SK-N-SH treated with all-trans-retinoic acid at 6 μM for 48 hours (cell line): ENCODE measurements at regions not wholly inside any gene's neighbourhood (a gene's known extent, or its start where the extent isn't known, plus 50 kb on each side); places are given as distances from the start of the nearest gene placed in this dataset.

Experiments
- ATAC-seq: fragments of 200-7000 bp; cut with Tn5 transposase; 3 replicates; pipeline ENCODE4 v1.9.1; 2020; ENCODE audit warnings: mild to moderate bottlenecking, moderate library complexity
- ARNTL ChIP-seq: fragments of 450-650 bp; formaldehyde crosslinking; IDR thresholded peaks from 2 replicates; pipeline ENCODE4 v1.5.0; 2020; ENCODE audit warnings: low read depth, mild to moderate bottlenecking, moderate library complexity, borderline replicate concordance
- BACH2 ChIP-seq: fragments of 250-450 bp; sonication (Bioruptor Pico); IDR thresholded peaks from 2 replicates; pipeline ENCODE4 v1.9.0; 2021; ENCODE audit warnings: mild to moderate bottlenecking, borderline replicate concordance
- CSDC2 ChIP-seq: fragments of 250-450 bp; sonication (Bioruptor Pico); IDR thresholded peaks from 2 replicates; pipeline ENCODE4 v1.5.0; 2020; ENCODE audit warnings: mild to moderate bottlenecking, moderate library complexity
- ESRRG ChIP-seq: fragments of 250-450 bp; sonication (Bioruptor Pico); IDR thresholded peaks from 2 replicates; pipeline ENCODE4 v1.6.1; 2021; ENCODE audit warnings: mild to moderate bottlenecking
- GLIS3 ChIP-seq: fragments of 250-450 bp; sonication (Bioruptor Pico); IDR thresholded peaks from 2 replicates; pipeline ENCODE4 v1.5.0; 2020; ENCODE audit warnings: mild to moderate bottlenecking, moderate library complexity
- OSR1 ChIP-seq: fragments of 250-450 bp; sonication (Bioruptor Pico); IDR thresholded peaks from 2 replicates; pipeline ENCODE4 v1.8.0; 2022; ENCODE audit warnings: moderate library complexity, mild to moderate bottlenecking, inconsistent platforms
- POU6F1 ChIP-seq: fragments of 250-450 bp; sonication (Bioruptor Pico); IDR thresholded peaks from 2 replicates; pipeline ENCODE4 v1.8.0; 2021; ENCODE audit warnings: low read depth, mild to moderate bottlenecking, moderate library complexity, borderline replicate concordance
- PPARA ChIP-seq: fragments of 250-450 bp; sonication (Bioruptor Pico); IDR thresholded peaks from 2 replicates; pipeline ENCODE4 v1.5.0; 2020; ENCODE audit warnings: mild to moderate bottlenecking, borderline replicate concordance
- RARB ChIP-seq: fragments of 250-450 bp; sonication (Bioruptor Pico); IDR thresholded peaks from 2 replicates; pipeline ENCODE4 v1.8.0; 2021; ENCODE audit warnings: mild to moderate bottlenecking, moderate library complexity
- SNAI2 ChIP-seq: fragments of 250-450 bp; sonication (Bioruptor Pico); IDR thresholded peaks from 2 replicates; pipeline ENCODE4 v1.5.0; 2020; ENCODE audit warnings: mild to moderate bottlenecking, moderate library complexity
- TCF4 ChIP-seq: fragments of 250-450 bp; sonication (Bioruptor Pico); IDR thresholded peaks from 2 replicates; pipeline ENCODE4 v1.8.0; 2021; ENCODE audit warnings: mild to moderate bottlenecking, moderate library complexity, borderline replicate concordance
- TOX ChIP-seq: fragments of 250-450 bp; sonication (Bioruptor Pico); IDR thresholded peaks from 2 replicates; pipeline ENCODE4 v1.8.0; 2021; ENCODE audit warnings: mild to moderate bottlenecking, moderate library complexity, borderline replicate concordance
- TSHZ2 ChIP-seq: fragments of 250-450 bp; sonication (Bioruptor Pico); IDR thresholded peaks from 2 replicates; pipeline ENCODE4 v1.5.0; 2020; ENCODE audit warnings: mild to moderate bottlenecking, moderate library complexity
- ZC3H10 ChIP-seq: fragments of 250-450 bp; sonication (Bioruptor Pico); IDR thresholded peaks from 2 replicates; pipeline ENCODE4 v1.5.1; 2021; ENCODE audit warnings: mild to moderate bottlenecking, moderate library complexity
- ZFP3 ChIP-seq: fragments of 250-450 bp; sonication (Bioruptor Pico); IDR thresholded peaks from 2 replicates; pipeline ENCODE4 v1.5.0; 2020; ENCODE audit warnings: mild to moderate bottlenecking, moderate library complexity
- ZFP30 ChIP-seq: fragments of 450-650 bp; formaldehyde crosslinking; IDR thresholded peaks from 2 replicates; pipeline ENCODE4 v1.5.0; 2022; ENCODE audit warnings: mild to moderate bottlenecking, moderate library complexity
- ZNF565 ChIP-seq: fragments of 450-650 bp; formaldehyde crosslinking; conservative IDR thresholded peaks from 2 replicates; pipeline ENCODE4 v1.5.0; 2020; ENCODE audit warnings: low read depth, mild to moderate bottlenecking, moderate library complexity
- ZNF70 ChIP-seq: fragments of 450-650 bp; formaldehyde crosslinking; IDR thresholded peaks from 2 replicates; pipeline ENCODE4 v1.5.0; 2020; ENCODE audit warnings: mild to moderate bottlenecking, moderate library complexity
- ZNF8 ChIP-seq: fragments of 450-650 bp; formaldehyde crosslinking; IDR thresholded peaks from 2 replicates; pipeline ENCODE4 v1.5.0; 2020; ENCODE audit warnings: mild to moderate bottlenecking, moderate library complexity
- TF ChIP-seq, protein P1 (sequence below): fragments of 250-450 bp; sonication (Bioruptor Pico); IDR thresholded peaks from 2 replicates; pipeline ENCODE4 v1.5.1; 2020; ENCODE audit warnings: low read depth, mild to moderate bottlenecking, moderate library complexity
- TF ChIP-seq, protein P2 (sequence below): fragments of 250-450 bp; sonication (Bioruptor Pico); IDR thresholded peaks from 2 replicates; pipeline ENCODE4 v1.5.1; 2021; ENCODE audit warnings: mild to moderate bottlenecking, moderate library complexity

DNA sequence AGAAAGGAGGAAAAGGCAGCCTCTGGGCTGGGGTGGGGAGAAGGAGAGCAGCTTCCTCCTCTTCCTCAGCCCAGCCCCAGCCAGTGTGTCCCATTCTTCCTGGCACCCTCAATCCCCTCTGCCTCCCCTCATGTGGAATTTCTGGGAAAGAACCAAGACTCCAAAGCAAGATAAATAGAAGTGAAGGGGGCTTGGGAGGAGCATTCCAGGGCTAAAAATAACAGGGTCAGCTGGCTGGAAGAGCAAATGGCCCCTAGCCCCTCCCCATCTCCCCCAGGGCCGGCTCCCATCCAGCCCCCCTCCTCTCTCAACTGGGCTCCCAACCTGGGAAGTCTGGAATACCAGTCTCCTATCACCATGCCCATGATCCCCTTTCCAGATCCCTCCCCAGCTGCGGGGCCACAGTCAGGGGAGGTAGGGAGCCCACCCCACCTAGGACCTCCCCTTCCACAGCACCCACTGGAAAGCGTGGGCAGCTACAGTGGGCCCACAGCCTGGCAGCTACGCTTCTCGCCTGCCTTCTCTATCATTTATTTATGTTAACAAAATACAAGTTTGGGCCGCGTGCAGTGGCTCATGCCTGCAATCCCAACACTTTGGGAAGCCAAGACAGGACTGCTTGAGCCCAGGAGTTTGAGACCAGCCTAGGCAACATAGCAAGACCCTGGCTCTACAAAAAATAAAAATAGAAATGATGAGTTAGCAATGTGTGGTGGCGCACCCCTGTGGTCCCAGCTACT, 88.3 kb downstream of the IRF2BPL start:
- no peak for ATAC-seq

DNA sequence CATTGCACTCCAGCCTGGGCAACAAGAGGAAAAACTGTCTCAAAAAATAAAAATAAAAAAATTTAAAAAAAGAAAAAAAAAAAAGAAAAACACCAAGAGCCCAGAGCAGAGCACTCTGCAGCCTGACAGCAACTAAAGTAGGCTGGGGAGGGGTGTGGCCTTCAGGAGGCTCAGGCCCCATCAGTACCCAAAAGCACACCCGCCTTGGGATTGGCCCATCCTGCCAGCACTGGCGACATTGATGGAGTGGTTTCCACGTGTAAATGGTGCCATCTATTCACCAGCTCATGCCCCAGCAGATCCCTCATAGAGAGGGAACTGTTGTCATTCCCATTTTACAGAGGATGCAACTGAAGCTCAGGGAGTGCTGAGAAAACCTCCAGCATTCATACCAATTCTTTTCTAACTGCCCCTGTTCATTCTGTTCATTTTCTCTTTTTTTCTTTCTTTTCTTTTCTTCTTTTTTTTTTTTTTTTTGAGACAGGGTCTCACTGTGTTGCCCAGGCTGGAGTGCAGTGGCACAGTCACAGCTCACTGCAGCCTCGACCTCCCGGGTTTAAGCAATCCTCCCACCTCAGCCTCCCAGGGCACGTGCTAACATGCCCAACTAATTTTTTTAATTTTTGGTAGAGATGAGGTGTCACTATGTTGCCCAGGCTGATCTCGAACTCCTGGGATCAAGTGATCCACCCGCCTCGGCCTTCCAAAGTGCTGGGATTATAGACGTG, 89.3 kb downstream of the IRF2BPL start:
- ATAC-seq, result no peak

More for the DNA sequence above, 88.3 kb downstream of the IRF2BPL start:
- no peak for TF ChIP-seq ZNF8 (CRISPR knock-in tag)
- TF ChIP-seq RARB (CRISPR knock-in tag), result no peak
- TF ChIP-seq PPARA (CRISPR knock-in tag), result no peak
- TF ChIP-seq ZFP3 (CRISPR knock-in tag), result no peak
- no peak for TF ChIP-seq CSDC2
- no peak for TF ChIP-seq ARNTL (CRISPR knock-in tag)
- TF ChIP-seq ZNF70 (CRISPR knock-in tag), result no peak
- no peak for TF ChIP-seq ZC3H10 (CRISPR knock-in tag)
- TF ChIP-seq, protein P1, sequence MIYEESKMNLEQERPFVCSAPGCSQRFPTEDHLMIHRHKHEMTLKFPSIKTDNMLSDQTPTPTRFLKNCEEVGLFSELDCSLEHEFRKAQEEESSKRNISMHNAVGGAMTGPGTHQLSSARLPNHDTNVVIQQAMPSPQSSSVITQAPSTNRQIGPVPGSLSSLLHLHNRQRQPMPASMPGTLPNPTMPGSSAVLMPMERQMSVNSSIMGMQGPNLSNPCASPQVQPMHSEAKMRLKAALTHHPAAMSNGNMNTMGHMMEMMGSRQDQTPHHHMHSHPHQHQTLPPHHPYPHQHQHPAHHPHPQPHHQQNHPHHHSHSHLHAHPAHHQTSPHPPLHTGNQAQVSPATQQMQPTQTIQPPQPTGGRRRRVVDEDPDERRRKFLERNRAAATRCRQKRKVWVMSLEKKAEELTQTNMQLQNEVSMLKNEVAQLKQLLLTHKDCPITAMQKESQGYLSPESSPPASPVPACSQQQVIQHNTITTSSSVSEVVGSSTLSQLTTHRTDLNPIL (CRISPR knock-in tag), result no peak
- no peak for TF ChIP-seq ZFP30
- TF ChIP-seq ZNF565 (CRISPR knock-in tag), result no peak
- TF ChIP-seq, protein P2, sequence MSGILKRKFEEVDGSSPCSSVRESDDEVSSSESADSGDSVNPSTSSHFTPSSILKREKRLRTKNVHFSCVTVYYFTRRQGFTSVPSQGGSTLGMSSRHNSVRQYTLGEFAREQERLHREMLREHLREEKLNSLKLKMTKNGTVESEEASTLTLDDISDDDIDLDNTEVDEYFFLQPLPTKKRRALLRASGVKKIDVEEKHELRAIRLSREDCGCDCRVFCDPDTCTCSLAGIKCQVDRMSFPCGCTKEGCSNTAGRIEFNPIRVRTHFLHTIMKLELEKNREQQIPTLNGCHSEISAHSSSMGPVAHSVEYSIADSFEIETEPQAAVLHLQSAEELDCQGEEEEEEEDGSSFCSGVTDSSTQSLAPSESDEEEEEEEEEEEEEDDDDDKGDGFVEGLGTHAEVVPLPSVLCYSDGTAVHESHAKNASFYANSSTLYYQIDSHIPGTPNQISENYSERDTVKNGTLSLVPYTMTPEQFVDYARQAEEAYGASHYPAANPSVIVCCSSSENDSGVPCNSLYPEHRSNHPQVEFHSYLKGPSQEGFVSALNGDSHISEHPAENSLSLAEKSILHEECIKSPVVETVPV (CRISPR knock-in tag), result no peak
- TF ChIP-seq GLIS3 (CRISPR knock-in tag), result no peak
- no peak for TF ChIP-seq TSHZ2 (CRISPR knock-in tag)
- TF ChIP-seq POU6F1 (CRISPR knock-in tag), result no peak
- TF ChIP-seq ESRRG, result no peak
- no peak for TF ChIP-seq OSR1 (CRISPR knock-in tag)
- TF ChIP-seq SNAI2 (CRISPR knock-in tag), result no peak
- no peak for TF ChIP-seq TOX (CRISPR knock-in tag)
- no peak for TF ChIP-seq BACH2 (CRISPR knock-in tag)
- TF ChIP-seq, all 23 proteins: peak for 0

More for the DNA sequence above, 89.3 kb downstream of the IRF2BPL start:
- no peak for TF ChIP-seq PPARA (CRISPR knock-in tag)
- TF ChIP-seq CSDC2, result no peak
- no peak for TF ChIP-seq TCF4 (CRISPR knock-in tag)
- TF ChIP-seq ARNTL (CRISPR knock-in tag), result no peak
- no peak for TF ChIP-seq TSHZ2 (CRISPR knock-in tag)
